Liver (tissue), 8 donors: ENCODE measurements at regions not wholly inside any gene's neighbourhood (a gene's known extent, or its start where the extent isn't known, plus 50 kb on each side); places are given as distances from the start of the nearest gene placed in this dataset.
"Not testable (repeated sequence)": the region's sequence is repeated elsewhere in the genome, so short reads cannot be mapped to it uniquely, and the experiment has no call there.

ENCODE experiments used
- DNase-seq: peaks from one replicate; pipeline ENCODE4 v3.0.0-alpha.2; 2017; ENCODE audit warnings: low spot score
- H3K27ac ChIP-seq, 2 donors: one replicate each; pipeline ENCODE4 v1.7.0; 2013; ENCODE audit warnings: inconsistent platforms in 2 of 2, low read length in 2 of 2, control low read depth in 1 of 2, low read depth in 1 of 2, mild to moderate bottlenecking in 1 of 2
- H3K27me3 ChIP-seq, 4 donors: one replicate each; pipeline versions ENCODE4 v1.6.1 to v1.7.0; 2013; ENCODE audit warnings: low read length in 3 of 4, inconsistent platforms in 1 of 4, mild to moderate bottlenecking in 1 of 4, moderate library complexity in 1 of 4; ENCODE audit not compliant: control insufficient read depth in 4 of 4, insufficient read depth in 4 of 4
- H3K36me3 ChIP-seq, 4 donors: one replicate each; pipeline versions ENCODE4 v1.6.1 to v1.7.0; 2013; ENCODE audit warnings: low read length in 3 of 4, mild to moderate bottlenecking in 3 of 4, low read depth in 1 of 4, moderate library complexity in 1 of 4; ENCODE audit not compliant: control insufficient read depth in 4 of 4, insufficient read depth in 3 of 4
- H3K4me1 ChIP-seq, 4 donors: one replicate each; pipeline versions ENCODE4 v1.6.1 to v1.7.0; 2013; ENCODE audit warnings: low read length in 3 of 4, mild to moderate bottlenecking in 3 of 4, moderate library complexity in 1 of 4; ENCODE audit not compliant: control insufficient read depth in 4 of 4, insufficient read depth in 4 of 4
- H3K4me3 ChIP-seq, 3 donors: one replicate each; pipeline versions ENCODE4 v1.6.1 to v1.7.0; 2013; ENCODE audit warnings: low read length in 3 of 3, control low read depth in 1 of 3, low read depth in 1 of 3, mild to moderate bottlenecking in 1 of 3
- H3K9ac ChIP-seq, 2 donors: one replicate each; pipeline ENCODE4 v1.7.0; 2013; ENCODE audit warnings: low read length in 2 of 2, mild to moderate bottlenecking in 2 of 2, moderate library complexity in 2 of 2, control low read depth in 1 of 2, low read depth in 1 of 2
- H3K9me3 ChIP-seq, 4 donors: one replicate each; pipeline versions ENCODE4 v1.6.1 to v1.7.0; 2013; ENCODE audit warnings: low read length in 3 of 4; ENCODE audit not compliant: control insufficient read depth in 4 of 4
- EGR1 ChIP-seq, 2 donors: IDR thresholded peaks; 2 replicates each; pipeline ENCODE4 v1.6.1; 2016 to 2018; ENCODE audit warnings: antibody characterized with exemption in 2 of 2, low read depth in 2 of 2
- FOXA1 ChIP-seq: IDR thresholded peaks from 2 replicates; pipeline ENCODE4 v1.6.1; 2016; ENCODE audit warnings: antibody characterized with exemption
- GABPA ChIP-seq, 2 donors: IDR thresholded peaks in 1 of 2; conservative IDR thresholded peaks in 1 of 2; 2 replicates each; pipeline ENCODE4 v1.6.1; 2016; ENCODE audit warnings: antibody characterized with exemption in 2 of 2, mild to moderate bottlenecking in 1 of 2, moderate library complexity in 1 of 2
- HNF4G ChIP-seq: IDR thresholded peaks from 2 replicates; pipeline ENCODE4 v1.6.1; 2016; ENCODE audit warnings: antibody characterized with exemption
- JUND ChIP-seq, 2 donors: IDR thresholded peaks; 2 replicates each; pipeline ENCODE4 v1.6.1; 2016; ENCODE audit warnings: antibody characterized with exemption in 2 of 2
- NR2F2 ChIP-seq: IDR thresholded peaks from 2 replicates; pipeline ENCODE4 v1.6.1; 2016; ENCODE audit warnings: antibody characterized with exemption
- RAD21 ChIP-seq, 2 donors: IDR thresholded peaks; 2 replicates each; pipeline ENCODE4 v1.6.1; 2016; ENCODE audit warnings: antibody characterized with exemption in 2 of 2, mild to moderate bottlenecking in 2 of 2
- REST ChIP-seq: IDR thresholded peaks from 2 replicates; pipeline ENCODE4 v1.6.1; 2016; ENCODE audit warnings: antibody characterized with exemption, mild to moderate bottlenecking
- RXRA ChIP-seq, 2 donors: IDR thresholded peaks; 2 replicates each; pipeline ENCODE4 v1.6.1; 2017 to 2018; ENCODE audit warnings: antibody characterized with exemption in 2 of 2, mild to moderate bottlenecking in 1 of 2
- SP1 ChIP-seq: IDR thresholded peaks from 2 replicates; pipeline ENCODE4 v1.6.1; 2018; ENCODE audit warnings: antibody characterized with exemption, mild to moderate bottlenecking
- TAF1 ChIP-seq: conservative IDR thresholded peaks from 2 replicates; pipeline ENCODE4 v1.6.1; 2016; ENCODE audit warnings: antibody characterized with exemption, mild to moderate bottlenecking
- YY1 ChIP-seq: IDR thresholded peaks from 2 replicates; pipeline ENCODE4 v1.6.1; 2016; ENCODE audit warnings: antibody characterized with exemption, mild to moderate bottlenecking
- WGBS: extraction: QIAGEN DNeasy Blood & Tissue Kit; methylation state at CpG from one replicate; pipeline ENCODE4 v1.1.7; 2013; 5-methylcytosine and 5-hydroxymethylcytosine counted together
- TF ChIP-seq, protein P1 (sequence below): IDR thresholded peaks from 2 replicates; pipeline ENCODE4 v1.6.1; 2016; ENCODE audit warnings: antibody characterized with exemption
- TF ChIP-seq, protein P2 (sequence below): fragments of 150-350 bp; IDR thresholded peaks from 2 replicates; pipeline ENCODE4 v1.5.1; 2017; ENCODE audit warnings: improper control_type of control experiment, low read depth, low read length; ENCODE audit not compliant: missing input control
- TF ChIP-seq, protein P3 (sequence below): IDR thresholded peaks from 2 replicates; pipeline ENCODE4 v1.6.1; 2016; ENCODE audit warnings: antibody characterized with exemption
- donor health status: healthy.
- donor health status: healthy.
- donor health status: healthy.
- donor health status: healthy.
- donor health status: healthy.

- H3K4me3 ChIP-seq: no peak overlapping the region
- no peak for DNase-seq
- no peaks in the 10 kb centered on the region for H3K4me1 ChIP-seq
- H3K27ac ChIP-seq: no peak overlapping the region
- H3K9me3 ChIP-seq: no peaks in the 10 kb centered on the region
- no peak overlapping the region for H3K9ac ChIP-seq
- 42% methylated on average over 8 of the region's 8 CpGs for WGBS
- TF ChIP-seq REST (no peak), HNF4G (no peak), FOXA1 (no peak), TAF1 (no peak), RXRA (IDR thresholded peaks at IDR 0.05) (no peak), RAD21 (IDR thresholded peaks at IDR 0.05) (no peak), GABPA (IDR thresholded peaks at IDR 0.05 in 1 of 2, conservative IDR thresholded peaks at IDR 0.05 in 1 of 2) (no peak), YY1 (no peak), JUND (IDR thresholded peaks at IDR 0.05) (no peak), SP1 (no peak), EGR1 (IDR thresholded peaks at IDR 0.05; ENCODE audit: low read depth in 2 of 2) (no peak)
- TF ChIP-seq, protein P1, sequence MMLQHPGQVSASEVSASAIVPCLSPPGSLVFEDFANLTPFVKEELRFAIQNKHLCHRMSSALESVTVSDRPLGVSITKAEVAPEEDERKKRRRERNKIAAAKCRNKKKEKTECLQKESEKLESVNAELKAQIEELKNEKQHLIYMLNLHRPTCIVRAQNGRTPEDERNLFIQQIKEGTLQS: no peak
- TF ChIP-seq, protein P2, sequence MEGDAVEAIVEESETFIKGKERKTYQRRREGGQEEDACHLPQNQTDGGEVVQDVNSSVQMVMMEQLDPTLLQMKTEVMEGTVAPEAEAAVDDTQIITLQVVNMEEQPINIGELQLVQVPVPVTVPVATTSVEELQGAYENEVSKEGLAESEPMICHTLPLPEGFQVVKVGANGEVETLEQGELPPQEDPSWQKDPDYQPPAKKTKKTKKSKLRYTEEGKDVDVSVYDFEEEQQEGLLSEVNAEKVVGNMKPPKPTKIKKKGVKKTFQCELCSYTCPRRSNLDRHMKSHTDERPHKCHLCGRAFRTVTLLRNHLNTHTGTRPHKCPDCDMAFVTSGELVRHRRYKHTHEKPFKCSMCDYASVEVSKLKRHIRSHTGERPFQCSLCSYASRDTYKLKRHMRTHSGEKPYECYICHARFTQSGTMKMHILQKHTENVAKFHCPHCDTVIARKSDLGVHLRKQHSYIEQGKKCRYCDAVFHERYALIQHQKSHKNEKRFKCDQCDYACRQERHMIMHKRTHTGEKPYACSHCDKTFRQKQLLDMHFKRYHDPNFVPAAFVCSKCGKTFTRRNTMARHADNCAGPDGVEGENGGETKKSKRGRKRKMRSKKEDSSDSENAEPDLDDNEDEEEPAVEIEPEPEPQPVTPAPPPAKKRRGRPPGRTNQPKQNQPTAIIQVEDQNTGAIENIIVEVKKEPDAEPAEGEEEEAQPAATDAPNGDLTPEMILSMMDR: no peak
- TF ChIP-seq, protein P3, sequence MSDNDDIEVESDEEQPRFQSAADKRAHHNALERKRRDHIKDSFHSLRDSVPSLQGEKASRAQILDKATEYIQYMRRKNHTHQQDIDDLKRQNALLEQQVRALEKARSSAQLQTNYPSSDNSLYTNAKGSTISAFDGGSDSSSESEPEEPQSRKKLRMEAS: no peak
- H3K36me3 ChIP-seq: no peaks in the 10 kb centered on the region
- peaks cover 0 to 3% (median 0%) of the 10 kb centered on the region in 4 donors for H3K27me3 ChIP-seq
Observed at GRCh38 chr2:49753344-49753985, 599.1 kb upstream of the FSHR start.

GRCh38 chr2:49737606-49738005 is 583.3 kb upstream of the FSHR start:
- no peaks in the 10 kb centered on the region for H3K27me3 ChIP-seq
- no peak overlapping the region for H3K4me3 ChIP-seq
- H3K4me1 ChIP-seq: no peaks in the 10 kb centered on the region
- no peak overlapping the region for H3K9ac ChIP-seq
- DNase-seq: no peak
- no peaks in the 10 kb centered on the region for H3K36me3 ChIP-seq
- H3K9me3 ChIP-seq: peaks cover 0 to 1% (median 0%) of the 10 kb centered on the region in 4 donors
- TF ChIP-seq RXRA (IDR thresholded peaks at IDR 0.05) (no peak), GABPA (IDR thresholded peaks at IDR 0.05 in 1 of 2, conservative IDR thresholded peaks at IDR 0.05 in 1 of 2) (no peak), NR2F2 (no peak)
- WGBS: 72% methylated on average over 2 of the region's 2 CpGs
- no peak overlapping the region for H3K27ac ChIP-seq

GRCh38 chr2:49732924-49733323 is 578.6 kb upstream of the FSHR start:
- WGBS: 79% methylated on average over 4 of the region's 4 CpGs
- H3K9ac ChIP-seq: not testable (repeated sequence)

More at GRCh38 chr2:49732924-49733323, 578.6 kb upstream of the FSHR start:
- H3K4me1 ChIP-seq, H3K9me3 ChIP-seq, H3K36me3 ChIP-seq, DNase-seq, H3K4me3 ChIP-seq, H3K27me3 ChIP-seq, H3K27ac ChIP-seq: not testable (repeated sequence)
